ENCODE measurements at regions not wholly inside any gene's neighbourhood (a gene's known extent, or its start where the extent isn't known, plus 50 kb on each side); places are given as distances from the start of the nearest gene placed in this dataset.

DNA sequence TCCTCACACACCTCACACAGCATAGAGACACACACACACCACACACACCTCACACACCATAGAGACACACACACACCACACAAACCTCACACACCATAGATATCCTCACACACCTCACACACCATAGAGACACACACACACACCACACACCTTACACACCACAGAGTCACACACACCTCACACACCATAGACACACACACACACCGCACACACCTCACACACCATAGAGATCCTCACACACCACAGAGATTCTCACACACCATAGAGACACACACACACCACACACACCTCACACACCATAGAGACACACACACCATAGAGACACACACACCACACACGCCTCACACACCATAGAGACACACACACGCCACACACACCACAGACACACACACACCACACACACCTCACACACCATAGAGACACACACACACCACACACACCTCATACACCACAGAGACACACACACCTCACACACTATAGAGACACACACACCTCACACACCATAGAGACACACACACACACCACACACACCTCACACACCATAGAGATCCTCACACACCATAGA lies 270.6 kb downstream of the CYRIA start:
- 0% methylated on average over 1 of the region's 3 CpGs; no CpG with 5 or more reads in 1 of the 2 donors for WGBS, 2 donors (ENCODE audit: low coverage in 1 of 2)

GRCh38 chr2:16394072-16394985 lies 271.3 kb downstream of the CYRIA start:
- TF ChIP-seq EP300 (IDR thresholded peaks at IDR 0.05), result no peak
- no peak for TF ChIP-seq POLR2A (IDR thresholded peaks at IDR 0.05)
- Histone ChIP-seq H3K36me3 (no peaks in the 10 kb centered on the region), H3K9me3 (no peaks in the 10 kb centered on the region), H3K27me3 (no peaks in the 10 kb centered on the region), H3K4me3 (no peak overlapping the region), H3K27ac (no peak overlapping the region), H3K4me1 (no peaks in the 10 kb centered on the region)
- 70 to 78% methylated on average over 2 of the region's 15 CpGs for WGBS, 2 donors (ENCODE audit: low coverage in 1 of 2)
- ATAC-seq, result peak; percentile 34

More for the DNA sequence above, 270.6 kb downstream of the CYRIA start:
- H3K4me3 ChIP-seq, result no peak overlapping the region
- TF ChIP-seq POLR2AphosphoS5 (IDR thresholded peaks at IDR 0.05) (no peak), POLR2A (IDR thresholded peaks at IDR 0.05) (no peak), CTCF (IDR thresholded peaks at IDR 0.05) (no peak)
- no peaks in the 10 kb centered on the region for H3K4me1 ChIP-seq
- H3K27ac ChIP-seq, result no peak overlapping the region
- H3K9me3 ChIP-seq, result no peaks in the 10 kb centered on the region
- no peak for ATAC-seq
- H3K36me3 ChIP-seq, result no peaks in the 10 kb centered on the region
- H3K27me3 ChIP-seq, result no peaks in the 10 kb centered on the region

DNA sequence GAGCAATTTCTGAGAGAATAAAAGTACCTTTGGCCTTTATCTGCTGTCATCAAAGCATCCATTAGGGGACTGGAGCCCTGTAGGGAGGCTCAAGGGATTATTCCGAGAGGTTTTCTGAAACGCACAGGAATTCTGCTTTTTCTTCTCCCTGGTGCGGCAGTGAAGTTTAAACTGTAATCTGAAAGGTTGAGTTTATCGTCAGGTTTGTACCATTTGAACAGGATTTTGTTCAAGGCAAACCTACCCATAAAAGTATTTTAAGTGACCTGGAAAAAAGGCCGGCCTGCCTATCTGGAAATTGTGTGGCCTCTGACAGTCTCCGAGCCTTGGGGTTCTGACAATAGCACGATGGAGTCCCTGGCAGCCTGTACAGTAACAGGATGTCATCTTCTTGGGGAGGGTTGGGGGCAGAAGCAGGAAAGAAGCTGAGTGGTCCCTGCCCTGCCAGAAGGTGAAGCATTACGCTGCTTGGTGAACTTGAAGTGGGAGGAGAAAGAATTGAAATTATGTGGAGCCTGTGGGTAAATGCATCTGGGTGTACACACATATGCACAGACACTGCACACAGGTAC lies 272.0 kb downstream of the CYRIA start:
- no peak overlapping the region for H3K4me3 ChIP-seq
- 58 to 72% methylated on average over 3 to 8 of the region's 8 CpGs for WGBS, 2 donors (ENCODE audit: low coverage in 1 of 2)
- no peak for ATAC-seq

DNA sequence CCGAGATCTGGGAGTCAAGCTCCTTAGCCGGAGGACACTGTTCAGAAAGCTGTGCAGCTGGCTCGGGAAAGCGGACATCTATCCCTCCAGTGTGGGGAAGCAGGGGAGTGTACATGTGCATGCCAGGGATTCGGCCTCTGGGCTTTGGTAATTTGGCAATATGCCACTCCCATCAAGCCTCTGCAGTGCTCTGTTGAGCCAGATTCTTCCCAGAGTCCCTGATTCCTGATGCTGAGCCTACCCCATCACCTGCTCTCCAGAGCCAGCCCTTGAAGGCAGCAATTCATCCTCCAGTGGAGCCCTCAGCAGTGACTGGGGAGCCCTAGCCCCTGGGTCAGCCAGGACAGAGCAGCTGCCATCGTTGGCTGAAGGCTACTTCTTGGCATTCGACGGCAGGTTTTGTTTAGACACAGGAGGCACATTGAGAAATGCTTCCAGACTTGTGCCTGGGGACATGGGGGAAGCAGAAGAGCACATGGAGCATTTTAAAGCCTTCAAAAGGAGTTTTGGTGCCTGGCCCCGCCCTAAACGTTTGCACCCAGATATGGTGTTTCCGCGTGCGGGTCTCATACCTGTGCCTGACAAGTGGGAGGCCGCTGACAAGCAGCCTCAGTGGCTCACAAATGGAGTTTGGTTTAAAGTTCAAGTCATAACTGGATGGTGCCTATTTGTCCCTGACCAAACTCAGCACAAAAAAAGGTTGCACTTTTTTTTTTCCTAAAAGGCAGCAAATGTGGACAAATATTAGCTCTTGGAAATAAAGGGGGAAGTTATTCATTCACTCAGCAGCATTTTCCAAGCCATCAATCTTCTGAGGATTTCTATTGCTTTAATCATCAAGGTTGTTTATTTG lies 272.8 kb downstream of the CYRIA start:
- Histone ChIP-seq H3K27me3 (no peaks in the 10 kb centered on the region), H3K36me3 (no peaks in the 10 kb centered on the region), H3K9me3 (no peaks in the 10 kb centered on the region), H3K27ac (no peak overlapping the region), H3K4me3 (no peak overlapping the region), H3K4me1 (no peaks in the 10 kb centered on the region)
- ATAC-seq, result no peak
- 63 to 80% methylated on average over 2 to 7 of the region's 14 CpGs for WGBS, 2 donors (ENCODE audit: low coverage in 1 of 2)
- TF ChIP-seq POLR2AphosphoS5 (IDR thresholded peaks at IDR 0.05) (no peak), EP300 (IDR thresholded peaks at IDR 0.05) (no peak), POLR2A (IDR thresholded peaks at IDR 0.05) (no peak), CTCF (IDR thresholded peaks at IDR 0.05) (no peak)

More for the DNA sequence above, 272.0 kb downstream of the CYRIA start:
- TF ChIP-seq POLR2A (IDR thresholded peaks at IDR 0.05), result no peak
- TF ChIP-seq POLR2AphosphoS5 (IDR thresholded peaks at IDR 0.05), result no peak
- TF ChIP-seq CTCF (IDR thresholded peaks at IDR 0.05), result no peak
- TF ChIP-seq EP300 (IDR thresholded peaks at IDR 0.05), result no peak
- Histone ChIP-seq H3K4me1 (no peaks in the 10 kb centered on the region), H3K36me3 (no peaks in the 10 kb centered on the region), H3K27me3 (no peaks in the 10 kb centered on the region), H3K9me3 (no peaks in the 10 kb centered on the region), H3K27ac (no peak overlapping the region)

- 91 to 100% methylated on average over 1 to 4 of the region's 5 CpGs for WGBS, 2 donors (ENCODE audit: low coverage in 1 of 2)
- Histone ChIP-seq H3K4me3 (no peak overlapping the region), H3K9me3 (no peaks in the 10 kb centered on the region), H3K27me3 (no peaks in the 10 kb centered on the region), H3K27ac (no peak overlapping the region), H3K4me1 (no peaks in the 10 kb centered on the region), H3K36me3 (no peaks in the 10 kb centered on the region)
- ATAC-seq, result no peak
- TF ChIP-seq POLR2AphosphoS5 (IDR thresholded peaks at IDR 0.05), result no peak
- no peak for TF ChIP-seq POLR2A (IDR thresholded peaks at IDR 0.05)
- no peak for TF ChIP-seq EP300 (IDR thresholded peaks at IDR 0.05)
- TF ChIP-seq CTCF (IDR thresholded peaks at IDR 0.05), result no peak
Measured at GRCh38 chr2:16391986-16392385, 273.6 kb downstream of the CYRIA start.

All from gastroesophageal sphincter (tissue), 4 donors.